Activated T-cell treated with anti-CD3 and anti-CD28 coated beads for 4 hours (primary cell): ENCODE measurements at regions not wholly inside any gene's neighbourhood (a gene's known extent, or its start where the extent isn't known, plus 50 kb on each side); places are given as distances from the start of the nearest gene placed in this dataset.

ENCODE experiments used
- DNase-seq: peaks from one replicate; pipeline ENCODE4 v3.0.0-alpha.2; 2020

GRCh38 chr1:4146614-4147013, 246.5 kb upstream of the C1orf174 start:
- no peak for DNase-seq

GRCh38 chr1:4147509-4147908, 247.4 kb upstream of the C1orf174 start:
- DNase-seq = no peak

GRCh38 chr1:4149281-4149680, 249.2 kb upstream of the C1orf174 start:
- DNase-seq = no peak

- no peak for DNase-seq
Observed at GRCh38 chr1:4149831-4150230, 249.8 kb upstream of the C1orf174 start.

GRCh38 chr1:4150262-4150661, 250.2 kb upstream of the C1orf174 start:
- no peak for DNase-seq

- DNase-seq = no peak
Observed at GRCh38 chr1:4152266-4152665, 252.2 kb upstream of the C1orf174 start.

- no peak for DNase-seq
Observed at GRCh38 chr1:4153571-4153970, 253.5 kb upstream of the C1orf174 start.

GRCh38 chr1:4156241-4156973, 256.3 kb upstream of the C1orf174 start:
- no peak for DNase-seq

GRCh38 chr1:4160181-4160580, 260.1 kb upstream of the C1orf174 start:
- no peak for DNase-seq

- DNase-seq = no peak
Observed at GRCh38 chr1:4161366-4162006, 261.4 kb upstream of the C1orf174 start.

- DNase-seq = no peak
Observed at GRCh38 chr1:4164965-4165364, 264.9 kb upstream of the C1orf174 start.

- DNase-seq = no peak
Observed at GRCh38 chr1:4165686-4166300, 265.7 kb upstream of the C1orf174 start.

GRCh38 chr1:4166713-4167112, 266.6 kb upstream of the C1orf174 start:
- no peak for DNase-seq

GRCh38 chr1:4169991-4170390, 269.9 kb upstream of the C1orf174 start:
- no peak for DNase-seq

GRCh38 chr1:4170548-4171340, 270.7 kb upstream of the C1orf174 start:
- DNase-seq = no peak

GRCh38 chr1:4171480-4172450, 271.7 kb upstream of the C1orf174 start:
- DNase-seq = no peak

- no peak for DNase-seq
Observed at GRCh38 chr1:4172644-4173599, 272.9 kb upstream of the C1orf174 start.

- no peak for DNase-seq
Observed at GRCh38 chr1:4173731-4174130, 273.7 kb upstream of the C1orf174 start.

GRCh38 chr1:4174291-4175200, 274.5 kb upstream of the C1orf174 start:
- DNase-seq = no peak
